DND-41 (cell line): ENCODE measurements at regions not wholly inside any gene's neighbourhood (a gene's known extent, or its start where the extent isn't known, plus 50 kb on each side); places are given as distances from the start of the nearest gene placed in this dataset.
A peak's percentile ranks its signal among the peaks of the same experiment; 100 is the strongest.
"Not testable (repeated sequence)": the region's sequence is repeated elsewhere in the genome, so short reads cannot be mapped to it uniquely, and the experiment has no call there.

Experiments used
- ATAC-seq: fragments of 200-7000 bp; cut with Tn5 transposase; 3 replicates; pipeline ENCODE4 v1.9.1; 2021; ENCODE audit warnings: low read depth; ENCODE audit not compliant: insufficient read depth
- DNase-seq: peaks from one replicate; pipeline ENCODE4 v3.0.0-alpha.2; 2020
- H2AFZ ChIP-seq: 2 replicates; pipeline ENCODE4 v1.6.0; 2012; ENCODE audit warnings: low read depth, low read length
- H3K27ac ChIP-seq: 2 replicates; pipeline ENCODE4 v1.5.1; 2012; ENCODE audit warnings: low read length, inconsistent platforms
- H3K27me3 ChIP-seq: fragments of 200-600 bp; sonication (generic); 2 replicates; pipeline ENCODE4 v1.6.0; 2012; ENCODE audit warnings: low read length, mild to moderate bottlenecking, inconsistent platforms; ENCODE audit not compliant: insufficient read depth, poor library complexity
- H3K36me3 ChIP-seq: 2 replicates; pipeline ENCODE4 v1.5.1; 2012; ENCODE audit warnings: low read length, inconsistent platforms; ENCODE audit not compliant: insufficient read depth
- H3K4me1 ChIP-seq: 2 replicates; pipeline ENCODE4 v1.5.1; 2012; ENCODE audit warnings: mild to moderate bottlenecking, low read length; ENCODE audit not compliant: insufficient read depth
- H3K4me2 ChIP-seq: 2 replicates; pipeline ENCODE4 v1.6.0; 2012; ENCODE audit warnings: mild to moderate bottlenecking, moderate library complexity, low read length, inconsistent platforms; ENCODE audit not compliant: insufficient read depth
- H3K4me3 ChIP-seq, 2 experiments: fragments of 200-600 bp in 1 of 2; shearing (Covaris generic) in 1 of 2; 2 replicates each; pipeline ENCODE4 v1.5.1; 2012 to 2016; ENCODE audit warnings: inconsistent platforms in 2 of 2, low read length in 2 of 2, mild to moderate bottlenecking in 2 of 2, low read depth in 1 of 2, moderate library complexity in 1 of 2
- H3K79me2 ChIP-seq: 2 replicates; pipeline ENCODE4 v1.6.0; 2012; ENCODE audit warnings: low read length, inconsistent platforms; ENCODE audit not compliant: insufficient read depth
- H3K9ac ChIP-seq: 2 replicates; pipeline ENCODE4 v1.6.0; 2012; ENCODE audit warnings: low read depth, mild to moderate bottlenecking, inconsistent platforms, low read length, moderate library complexity
- H3K9me3 ChIP-seq: 2 replicates; pipeline ENCODE4 v1.5.1; 2012; ENCODE audit warnings: low read length, moderate library complexity, mild to moderate bottlenecking, inconsistent platforms; ENCODE audit not compliant: insufficient read depth, severe bottlenecking
- H4K20me1 ChIP-seq: 2 replicates; pipeline ENCODE4 v1.6.0; 2012; ENCODE audit warnings: low read length; ENCODE audit not compliant: insufficient read depth
- CTCF ChIP-seq: IDR thresholded peaks from 2 replicates; pipeline ENCODE4 v1.5.1; 2012; ENCODE audit warnings: borderline replicate concordance, low read length, moderate library complexity, mild to moderate bottlenecking; ENCODE audit not compliant: poor library complexity, severe bottlenecking; ENCODE audit errors: extremely low read depth
- EZH2 ChIP-seq: IDR thresholded peaks from 3 replicates; pipeline ENCODE4 v1.6.1; 2012; ENCODE audit warnings: borderline replicate concordance, low read depth, mild to moderate bottlenecking, moderate library complexity, low read length, inconsistent platforms; ENCODE audit not compliant: severe bottlenecking

- no peaks in the 10 kb centered on the region for H3K79me2 ChIP-seq
- no peak overlapping the region for H3K9ac ChIP-seq
- H4K20me1 ChIP-seq, result no peaks in the 10 kb centered on the region
- DNase-seq (no peak), ATAC-seq (no peak)
- H3K9me3 ChIP-seq, result no peaks in the 10 kb centered on the region
- H3K4me1 ChIP-seq, result peaks cover 32% of the 10 kb centered on the region
- H3K36me3 ChIP-seq, result no peaks in the 10 kb centered on the region
- H3K27ac ChIP-seq, result no peak overlapping the region
- no peak overlapping the region for H3K4me2 ChIP-seq
- H2AFZ ChIP-seq, result no peak overlapping the region
- H3K4me3 ChIP-seq, result no peak overlapping the region
- H3K27me3 ChIP-seq, result peaks cover 3% of the 10 kb centered on the region
- TF ChIP-seq EZH2, result no peak
- no peak for TF ChIP-seq CTCF
Observed at GRCh38 chr1:8153961-8154360, 127.9 kb upstream of the ERRFI1 start.

DNA sequence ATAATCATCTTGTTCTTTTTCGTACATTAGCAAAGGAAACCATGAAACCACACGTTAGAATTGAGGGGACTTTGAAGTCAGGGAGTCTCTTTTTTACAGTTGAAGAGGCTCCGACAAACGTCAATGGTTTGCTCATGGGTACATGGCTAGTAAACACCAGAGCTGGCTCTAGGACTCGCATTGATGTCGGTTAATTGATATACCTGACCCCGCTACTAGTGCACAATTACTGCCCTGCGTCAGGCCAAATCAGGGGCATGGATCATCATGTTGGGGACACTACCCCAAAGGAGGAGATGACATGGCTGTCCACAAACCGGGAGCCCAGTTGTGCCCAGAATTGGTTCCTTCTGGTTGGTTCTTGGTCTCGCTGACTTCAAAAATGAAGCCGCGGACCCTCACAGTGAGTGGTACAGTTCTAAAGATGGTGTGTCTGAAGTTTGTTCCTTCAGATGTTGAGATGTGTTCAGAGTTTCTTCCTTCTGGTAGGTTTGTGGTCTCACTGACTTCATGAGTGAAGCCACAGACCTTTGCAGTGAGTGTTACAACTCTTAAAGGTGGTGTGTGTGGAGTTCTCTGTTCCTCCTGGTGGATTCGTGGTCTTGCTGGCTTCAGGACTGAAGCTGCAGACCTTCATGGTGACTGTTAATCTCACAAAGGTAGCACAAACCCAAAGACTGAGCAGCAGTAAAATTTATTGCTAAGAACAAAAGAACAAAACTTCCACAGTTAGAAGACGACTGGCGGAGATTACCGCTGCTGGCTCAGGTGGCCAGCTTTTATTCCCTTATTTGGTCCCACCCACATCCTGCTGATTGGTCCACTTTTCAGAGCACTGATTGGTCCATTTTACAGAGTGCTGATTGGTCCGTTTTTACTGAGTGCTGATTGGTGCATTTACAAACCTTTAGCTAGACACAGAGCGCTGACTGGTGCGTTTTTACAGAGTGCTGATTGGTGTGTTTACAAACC lies 126.9 kb upstream of the ERRFI1 start:
- no peaks in the 10 kb centered on the region for H3K36me3 ChIP-seq
- H3K27ac ChIP-seq, result peak overlapping the region; percentile 37
- ATAC-seq, result peak; percentile 80
- peaks cover 33% of the 10 kb centered on the region for H3K4me1 ChIP-seq
- H3K79me2 ChIP-seq, result no peaks in the 10 kb centered on the region
- peak overlapping the region; percentile 31 for H3K4me2 ChIP-seq
- TF ChIP-seq CTCF (no peak), EZH2 (no peak)
- H2AFZ ChIP-seq, result no peak overlapping the region
- H3K9me3 ChIP-seq, result no peaks in the 10 kb centered on the region
- H3K9ac ChIP-seq, result no peak overlapping the region
- H4K20me1 ChIP-seq, result no peaks in the 10 kb centered on the region
- peak; percentile 62 for DNase-seq
- H3K27me3 ChIP-seq, result peaks cover 3% of the 10 kb centered on the region
- no peak overlapping the region; a peak in 1 of 4 replicates for H3K4me3 ChIP-seq

GRCh38 chr1:8151647-8152046 lies 125.5 kb upstream of the ERRFI1 start:
- Histone ChIP-seq H3K27me3 (peaks cover 3% of the 10 kb centered on the region), H3K4me2 (no peak overlapping the region), H3K9ac (no peak overlapping the region), H3K9me3 (no peaks in the 10 kb centered on the region), H3K4me1 (peaks cover 33% of the 10 kb centered on the region), H3K79me2 (no peaks in the 10 kb centered on the region), H4K20me1 (no peaks in the 10 kb centered on the region), H3K4me3 (no peak overlapping the region), H3K36me3 (no peaks in the 10 kb centered on the region), H3K27ac (no peak overlapping the region), H2AFZ (no peak overlapping the region)
- TF ChIP-seq EZH2, result no peak
- no peak for TF ChIP-seq CTCF
- no peak for ATAC-seq
- DNase-seq, result no peak

GRCh38 chr1:8149756-8150155 lies 123.6 kb upstream of the ERRFI1 start:
- not testable (repeated sequence) for H2AFZ ChIP-seq, H3K4me2 ChIP-seq, H3K9me3 ChIP-seq, H3K4me3 ChIP-seq, H3K27ac ChIP-seq, H3K27me3 ChIP-seq, H4K20me1 ChIP-seq, H3K36me3 ChIP-seq, H3K79me2 ChIP-seq, H3K9ac ChIP-seq
- DNase-seq, result peak; percentile 80
- H3K4me1 ChIP-seq, result peaks cover 46% of the 10 kb centered on the region
- peak; percentile 60 for ATAC-seq
